ENCODE measurements at regions not wholly inside any gene's neighbourhood (a gene's known extent, or its start where the extent isn't known, plus 50 kb on each side); places are given as distances from the start of the nearest gene placed in this dataset.

- DNase-seq (ENCODE audit: low spot score in 2 of 2) = no peak
- intact Hi-C loops (cut with DNase I; ENCODE audit: low total_unique reads) = no loop called here
- 79 to 92% methylated on average over 4 of the region's 4 CpGs for WGBS, 2 donors
Observed at GRCh38 chr9:23467276-23467675, 358.8 kb downstream of the ELAVL2 start.

DNA sequence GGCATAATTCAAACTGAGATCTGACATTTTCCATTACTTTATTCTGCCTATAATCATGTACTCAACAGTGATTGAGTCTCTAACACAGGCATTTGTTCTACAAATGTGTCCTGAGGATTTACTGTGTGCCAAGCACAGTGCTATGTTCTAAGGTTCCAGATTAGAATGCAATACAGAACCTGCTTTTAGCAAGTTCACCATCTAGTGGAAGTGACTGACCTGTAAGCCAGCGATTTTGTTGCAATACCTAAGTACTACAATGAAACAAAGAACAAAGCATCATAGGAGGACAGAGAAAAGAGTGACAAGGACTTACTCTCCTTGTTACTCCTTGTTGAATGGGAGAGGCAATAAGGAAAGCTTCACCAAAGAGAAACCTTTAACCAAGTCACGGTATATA, 348.1 kb downstream of the ELAVL2 start:
- H3K4me3 ChIP-seq (ENCODE audit: low read depth, poor library complexity, severe bottlenecking) = no peak overlapping the region
- 89 to 92% methylated on average over 2 of the region's 2 CpGs for WGBS, 2 donors
- TF ChIP-seq, protein P1, sequence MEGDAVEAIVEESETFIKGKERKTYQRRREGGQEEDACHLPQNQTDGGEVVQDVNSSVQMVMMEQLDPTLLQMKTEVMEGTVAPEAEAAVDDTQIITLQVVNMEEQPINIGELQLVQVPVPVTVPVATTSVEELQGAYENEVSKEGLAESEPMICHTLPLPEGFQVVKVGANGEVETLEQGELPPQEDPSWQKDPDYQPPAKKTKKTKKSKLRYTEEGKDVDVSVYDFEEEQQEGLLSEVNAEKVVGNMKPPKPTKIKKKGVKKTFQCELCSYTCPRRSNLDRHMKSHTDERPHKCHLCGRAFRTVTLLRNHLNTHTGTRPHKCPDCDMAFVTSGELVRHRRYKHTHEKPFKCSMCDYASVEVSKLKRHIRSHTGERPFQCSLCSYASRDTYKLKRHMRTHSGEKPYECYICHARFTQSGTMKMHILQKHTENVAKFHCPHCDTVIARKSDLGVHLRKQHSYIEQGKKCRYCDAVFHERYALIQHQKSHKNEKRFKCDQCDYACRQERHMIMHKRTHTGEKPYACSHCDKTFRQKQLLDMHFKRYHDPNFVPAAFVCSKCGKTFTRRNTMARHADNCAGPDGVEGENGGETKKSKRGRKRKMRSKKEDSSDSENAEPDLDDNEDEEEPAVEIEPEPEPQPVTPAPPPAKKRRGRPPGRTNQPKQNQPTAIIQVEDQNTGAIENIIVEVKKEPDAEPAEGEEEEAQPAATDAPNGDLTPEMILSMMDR (IDR thresholded peaks at IDR 0.05) = no peak
- no peak for TF ChIP-seq POLR2A (IDR thresholded peaks at IDR 0.05)
- intact Hi-C loops (cut with DNase I; ENCODE audit: low total_unique reads) = no loop called here
- no peak for DNase-seq (ENCODE audit: low spot score in 2 of 2)

More at GRCh38 chr9:23467276-23467675, 358.8 kb downstream of the ELAVL2 start:
- no peak overlapping the region for H3K4me3 ChIP-seq (ENCODE audit: low read depth, poor library complexity, severe bottlenecking)
- no peak for TF ChIP-seq POLR2A (IDR thresholded peaks at IDR 0.05)
- TF ChIP-seq, protein P1 (IDR thresholded peaks at IDR 0.05) = no peak

GRCh38 chr9:23483566-23483965, 342.5 kb downstream of the ELAVL2 start:
- 79 to 81% methylated on average over 1 of the region's 1 CpG for WGBS, 2 donors
- TF ChIP-seq POLR2A (IDR thresholded peaks at IDR 0.05) = no peak
- TF ChIP-seq, protein P1 (IDR thresholded peaks at IDR 0.05) = no peak
- intact Hi-C loops (cut with DNase I; ENCODE audit: low total_unique reads) = no loop called here
- no peak for DNase-seq (ENCODE audit: low spot score in 2 of 2)
- H3K4me3 ChIP-seq (ENCODE audit: low read depth, poor library complexity, severe bottlenecking) = no peak overlapping the region

GRCh38 chr9:23492126-23493002, 333.7 kb downstream of the ELAVL2 start:
- no peak overlapping the region for H3K4me3 ChIP-seq (ENCODE audit: low read depth, poor library complexity, severe bottlenecking)
- intact Hi-C loops (cut with DNase I; ENCODE audit: low total_unique reads) = no loop called here
- TF ChIP-seq POLR2A (IDR thresholded peaks at IDR 0.05) = no peak
- TF ChIP-seq, protein P1 (IDR thresholded peaks at IDR 0.05) = no peak
- WGBS, 2 donors = 27 to 30% methylated on average over 5 of the region's 5 CpGs
- no peak for DNase-seq (ENCODE audit: low spot score in 2 of 2)

GRCh38 chr9:23493219-23493618, 332.8 kb downstream of the ELAVL2 start:
- no peak for DNase-seq (ENCODE audit: low spot score in 2 of 2)
- intact Hi-C loops (cut with DNase I; ENCODE audit: low total_unique reads) = no loop called here
- TF ChIP-seq POLR2A (IDR thresholded peaks at IDR 0.05) = no peak
- TF ChIP-seq, protein P1 (IDR thresholded peaks at IDR 0.05) = no peak
- WGBS, 2 donors = 76 to 78% methylated on average over 5 of the region's 5 CpGs
- H3K4me3 ChIP-seq (ENCODE audit: low read depth, poor library complexity, severe bottlenecking) = no peak overlapping the region

Measured in lower leg skin (tissue), 4 donors.